ENCODE measurements at regions not wholly inside any gene's neighbourhood (a gene's known extent, or its start where the extent isn't known, plus 50 kb on each side); places are given as distances from the start of the nearest gene placed in this dataset.

- H3K27ac ChIP-seq: no peak overlapping the region
- peak overlapping the region; percentile 4 to 38 for H3K4me3 ChIP-seq
- no peak for DNase-seq (ENCODE audit: extremely low spot score in 2 of 2)
- no peaks in the 10 kb centered on the region for H3K36me3 ChIP-seq
- H3K9me3 ChIP-seq: no peaks in the 10 kb centered on the region
- no peak for TF ChIP-seq POLR2AphosphoS5 (IDR thresholded peaks at IDR 0.05; ENCODE audit: insufficient read depth in 1 of 2, low read depth in 1 of 2)
- no peak for TF ChIP-seq CTCF (IDR thresholded peaks at IDR 0.05)
- TF ChIP-seq POLR2A (IDR thresholded peaks at IDR 0.05): no peak
- H3K27me3 ChIP-seq: no peaks in the 10 kb centered on the region
- peaks cover 21% of the 10 kb centered on the region for H3K4me1 ChIP-seq
- intact Hi-C loops (cut with DNase I): no loop called here
These were observed 236.4 kb downstream of the UACA start for GRCh38 chr15:70526974-70527325.

GRCh38 chr15:70526221-70526973, 237.0 kb downstream of the UACA start:
- Histone ChIP-seq H3K9me3 (no peaks in the 10 kb centered on the region), H3K27ac (no peak overlapping the region), H3K36me3 (no peaks in the 10 kb centered on the region), H3K27me3 (no peaks in the 10 kb centered on the region), H3K4me1 (peaks cover 21% of the 10 kb centered on the region), H3K4me3 (peak overlapping the region; percentile 4 to 38)
- peak; percentile 87 to 90 for DNase-seq (ENCODE audit: extremely low spot score in 2 of 2)
- intact Hi-C loops (cut with DNase I): no loop called here
- TF ChIP-seq CTCF (IDR thresholded peaks at IDR 0.05): no peak
- peak in 1 of 2 donors; percentile 15 for TF ChIP-seq POLR2AphosphoS5 (IDR thresholded peaks at IDR 0.05; ENCODE audit: insufficient read depth in 1 of 2, low read depth in 1 of 2)
- no peak for TF ChIP-seq POLR2A (IDR thresholded peaks at IDR 0.05)

GRCh38 chr15:70525551-70525950, 237.8 kb downstream of the UACA start:
- no peaks in the 10 kb centered on the region for H3K27me3 ChIP-seq
- no peak overlapping the region for H3K27ac ChIP-seq
- H3K36me3 ChIP-seq: no peaks in the 10 kb centered on the region
- intact Hi-C loops (cut with DNase I): no loop called here
- no peaks in the 10 kb centered on the region for H3K9me3 ChIP-seq
- no peak for DNase-seq (ENCODE audit: extremely low spot score in 2 of 2)
- no peak for TF ChIP-seq POLR2AphosphoS5 (IDR thresholded peaks at IDR 0.05; ENCODE audit: insufficient read depth in 1 of 2, low read depth in 1 of 2)
- TF ChIP-seq CTCF (IDR thresholded peaks at IDR 0.05): no peak
- TF ChIP-seq POLR2A (IDR thresholded peaks at IDR 0.05): no peak
- H3K4me1 ChIP-seq: peaks cover 21% of the 10 kb centered on the region
- H3K4me3 ChIP-seq: no peak overlapping the region

- peak in 1 of 2 donors; percentile 34 for DNase-seq (ENCODE audit: extremely low spot score in 2 of 2)
- no peaks in the 10 kb centered on the region for H3K36me3 ChIP-seq
- intact Hi-C loops (cut with DNase I): no loop called here
- H3K9me3 ChIP-seq: no peaks in the 10 kb centered on the region
- peaks cover 21% of the 10 kb centered on the region for H3K4me1 ChIP-seq
- TF ChIP-seq POLR2AphosphoS5 (IDR thresholded peaks at IDR 0.05; ENCODE audit: insufficient read depth in 1 of 2, low read depth in 1 of 2) (no peak), POLR2A (IDR thresholded peaks at IDR 0.05) (no peak), CTCF (IDR thresholded peaks at IDR 0.05) (no peak)
- H3K4me3 ChIP-seq: no peak overlapping the region
- no peaks in the 10 kb centered on the region for H3K27me3 ChIP-seq
- no peak overlapping the region for H3K27ac ChIP-seq
These were observed 238.9 kb downstream of the UACA start for GRCh38 chr15:70524470-70524869.

GRCh38 chr15:70523616-70524015, 239.7 kb downstream of the UACA start:
- TF ChIP-seq CTCF (IDR thresholded peaks at IDR 0.05): no peak
- no peak for TF ChIP-seq POLR2A (IDR thresholded peaks at IDR 0.05)
- H3K36me3 ChIP-seq: no peaks in the 10 kb centered on the region
- intact Hi-C loops (cut with DNase I): no loop called here
- H3K9me3 ChIP-seq: no peaks in the 10 kb centered on the region
- no peak overlapping the region for H3K27ac ChIP-seq
- DNase-seq (ENCODE audit: extremely low spot score in 2 of 2): peak in 1 of 2 donors; percentile 61
- no peak overlapping the region for H3K4me3 ChIP-seq
- H3K27me3 ChIP-seq: no peaks in the 10 kb centered on the region
- peaks cover 21% of the 10 kb centered on the region for H3K4me1 ChIP-seq
